Astrocyte of the cerebellum (primary cell): ENCODE measurements at regions not wholly inside any gene's neighbourhood (a gene's known extent, or its start where the extent isn't known, plus 50 kb on each side); places are given as distances from the start of the nearest gene placed in this dataset.
"Not testable (repeated sequence)": the region's sequence is repeated elsewhere in the genome, so short reads cannot be mapped to it uniquely, and the experiment has no call there.

Experiments used
- DNase-seq: peaks from one replicate; pipeline ENCODE4 v3.0.0-alpha.2; 2011; ENCODE audit warnings: low read depth
- H3K4me3 ChIP-seq: 2 replicates; pipeline ENCODE4 v1.5.1; 2011; ENCODE audit warnings: mild to moderate bottlenecking, low read depth, low read length, moderate library complexity
- CTCF ChIP-seq: IDR thresholded peaks from 2 replicates; pipeline ENCODE4 v1.5.1; 2012; ENCODE audit warnings: low read length, low read depth, moderate library complexity, mild to moderate bottlenecking; ENCODE audit errors: missing control alignments
- in situ Hi-C: cut with HindIII; loops from 2 replicates; pipeline ENCODE4 v1.10.0; 2017; ENCODE audit warnings: low sequenced_read_pairs

- TF ChIP-seq CTCF = no peak
- no peak overlapping the region for H3K4me3 ChIP-seq
- no peak for DNase-seq
- in situ Hi-C loops = no loop called here
These were observed 157.7 kb downstream of the MTERF1 start for GRCh38 chr7:91722831-91723230.

- DNase-seq, H3K4me3 ChIP-seq, in situ Hi-C loops: not testable (repeated sequence)
These were observed 151.5 kb downstream of the MTERF1 start for GRCh38 chr7:91729046-91729445.

- DNase-seq = no peak
- in situ Hi-C loops = no loop called here
- no peak overlapping the region for H3K4me3 ChIP-seq
- no peak for TF ChIP-seq CTCF
These were observed 148.5 kb downstream of the MTERF1 start for GRCh38 chr7:91731976-91732375.

- H3K4me3 ChIP-seq = no peak overlapping the region
- TF ChIP-seq CTCF = no peak
- DNase-seq = no peak
- in situ Hi-C loops = no loop called here
These were observed 131.1 kb downstream of the MTERF1 start for GRCh38 chr7:91749418-91749817.

- no peak for TF ChIP-seq CTCF
- DNase-seq = no peak
- in situ Hi-C loops = no loop called here
- H3K4me3 ChIP-seq = no peak overlapping the region
These were observed 130.4 kb downstream of the MTERF1 start for GRCh38 chr7:91750091-91750490.

- in situ Hi-C loops = no loop called here
- TF ChIP-seq CTCF = no peak
- no peak overlapping the region for H3K4me3 ChIP-seq
- no peak for DNase-seq
These were observed 128.4 kb downstream of the MTERF1 start for GRCh38 chr7:91752102-91752501.

GRCh38 chr7:91754280-91754679 is 126.2 kb downstream of the MTERF1 start:
- in situ Hi-C loops, DNase-seq, H3K4me3 ChIP-seq: not testable (repeated sequence)

- in situ Hi-C loops, DNase-seq, H3K4me3 ChIP-seq: not testable (repeated sequence)
These were observed 125.4 kb downstream of the MTERF1 start for GRCh38 chr7:91755121-91755520.
